ENCODE measurements at regions not wholly inside any gene's neighbourhood (a gene's known extent, or its start where the extent isn't known, plus 50 kb on each side); places are given as distances from the start of the nearest gene placed in this dataset.

- no peak for DNase-seq
These were observed 186.7 kb upstream of the ZEB2 start for GRCh38 chr2:144706647-144707046.

GRCh38 chr2:144705328-144706245 is 185.7 kb upstream of the ZEB2 start:
- no peak for DNase-seq

GRCh38 chr2:144704709-144705095 is 184.8 kb upstream of the ZEB2 start:
- no peak for DNase-seq

GRCh38 chr2:144703852-144704708 is 184.2 kb upstream of the ZEB2 start:
- DNase-seq: peak; percentile 94

GRCh38 chr2:144702051-144702450 is 182.1 kb upstream of the ZEB2 start:
- peak; percentile 66 for DNase-seq

- no peak for DNase-seq
These were observed 181.3 kb upstream of the ZEB2 start for GRCh38 chr2:144701259-144701658.

- DNase-seq: no peak
These were observed 178.2 kb upstream of the ZEB2 start for GRCh38 chr2:144698156-144698555.

- DNase-seq: no peak
These were observed 175.7 kb upstream of the ZEB2 start for GRCh38 chr2:144695657-144696056.

- DNase-seq: no peak
These were observed 174.5 kb upstream of the ZEB2 start for GRCh38 chr2:144694456-144694855.

- DNase-seq: no peak
These were observed 173.3 kb upstream of the ZEB2 start for GRCh38 chr2:144693179-144693578.

GRCh38 chr2:144692661-144693060 is 172.7 kb upstream of the ZEB2 start:
- no peak for DNase-seq

GRCh38 chr2:144690771-144691170 is 170.9 kb upstream of the ZEB2 start:
- DNase-seq: no peak

- peak; percentile 64 for DNase-seq
These were observed 166.7 kb upstream of the ZEB2 start for GRCh38 chr2:144686518-144687215.

GRCh38 chr2:144683966-144684365 is 164.0 kb upstream of the ZEB2 start:
- DNase-seq: peak; percentile 40

GRCh38 chr2:144683107-144683753 is 163.3 kb upstream of the ZEB2 start:
- peak; percentile 57 for DNase-seq

GRCh38 chr2:144682248-144682647 is 162.3 kb upstream of the ZEB2 start:
- DNase-seq: peak; percentile 73

- DNase-seq: no peak
These were observed 161.5 kb upstream of the ZEB2 start for GRCh38 chr2:144681389-144681788.

- DNase-seq: no peak
These were observed 160.0 kb upstream of the ZEB2 start for GRCh38 chr2:144679942-144680341.

GRCh38 chr2:144678736-144679135 is 158.8 kb upstream of the ZEB2 start:
- DNase-seq: no peak

- no peak for DNase-seq
These were observed 155.8 kb upstream of the ZEB2 start for GRCh38 chr2:144675731-144676130.

- no peak for DNase-seq
These were observed 155.4 kb upstream of the ZEB2 start for GRCh38 chr2:144675331-144675730.

GRCh38 chr2:144674071-144674470 is 154.2 kb upstream of the ZEB2 start:
- DNase-seq: no peak

GRCh38 chr2:144673456-144673855 is 153.5 kb upstream of the ZEB2 start:
- DNase-seq: no peak

All from hematopoietic multipotent progenitor cell treated with erythropoietin and hydrocortisone succinate and interleukin-3 and kit ligand, for 4 days (in vitro differentiated cells).